K562 (cell line): ENCODE measurements at regions not wholly inside any gene's neighbourhood (a gene's known extent, or its start where the extent isn't known, plus 50 kb on each side); places are given as distances from the start of the nearest gene placed in this dataset.

Source experiments
- EWSR1 ChIP-seq: fragments of 450-650 bp; IDR thresholded peaks from 2 replicates; pipeline ENCODE4 v1.6.1; 2018; ENCODE audit warnings: borderline replicate concordance, mild to moderate bottlenecking, low read depth, moderate library complexity; ENCODE audit not compliant: partially characterized antibody
- SREBF2 ChIP-seq: sonication (generic); formaldehyde crosslinking; IDR thresholded peaks from 2 replicates; pipeline ENCODE4 v1.4.0; 2020; ENCODE audit warnings: mild to moderate bottlenecking, missing genetic modification reagents

- TF ChIP-seq EWSR1 (no peak), SREBF2 (CRISPR knock-in tag) (no peak)
These were observed 95.5 kb downstream of the TMX1 start for GRCh38 chr14:51335531-51335930.
